ENCODE measurements at regions not wholly inside any gene's neighbourhood (a gene's known extent, or its start where the extent isn't known, plus 50 kb on each side); places are given as distances from the start of the nearest gene placed in this dataset.

DNA sequence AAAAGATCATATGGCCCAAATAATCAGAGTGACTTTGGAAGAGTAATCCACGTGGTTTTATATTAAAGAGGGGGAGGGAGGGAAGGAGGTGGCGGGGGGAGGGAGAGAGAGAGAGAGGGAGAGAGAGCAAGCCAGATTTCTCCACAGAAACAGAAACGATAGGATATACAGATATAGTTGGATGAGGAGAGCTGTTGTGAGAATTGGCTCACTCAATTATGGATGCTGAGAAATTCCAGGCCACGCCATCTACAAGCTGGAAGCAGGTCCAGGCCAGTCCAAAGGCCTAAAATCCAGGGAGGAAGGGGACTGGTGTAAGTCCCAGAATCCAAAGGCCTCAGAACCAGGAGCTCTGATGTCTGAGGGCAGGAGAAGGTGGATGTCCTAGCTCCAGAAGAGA lies 75.5 kb downstream of the CXCL12 start:
- no peak overlapping the region for H3K4me2 ChIP-seq
- no peaks in the 10 kb centered on the region for H4K20me1 ChIP-seq (ENCODE audit: insufficient read depth)
- TF ChIP-seq CTCF (conservative IDR thresholded peaks at IDR 0.05) (no peak), EZH2 (IDR thresholded peaks at IDR 0.05; ENCODE audit: low read depth) (no peak)
- no TSS peak for BruUV-seq (replicated peaks)
- H3K9me2 ChIP-seq (ENCODE audit: insufficient read depth): no peaks in the 10 kb centered on the region; the same call in 1 of the 2 replicates
- no peaks in the 10 kb centered on the region for H3K79me2 ChIP-seq (ENCODE audit: low read depth)
- no peak overlapping the region for H3K4me3 ChIP-seq
- no peaks in the 10 kb centered on the region for H3K27me3 ChIP-seq (ENCODE audit: insufficient read depth, low read depth)
- ChIA-PET POLR2A (ENCODE audit: unreplicated experiment) (no interaction called here), CTCF (no interaction called here)
- H3K27ac ChIP-seq: no peak overlapping the region
- DNase-seq: no peak
- H2AFZ ChIP-seq: no peak overlapping the region
- H3K4me1 ChIP-seq (replicated peaks; ENCODE audit: insufficient read depth): no peaks in the 10 kb centered on the region
- no peaks in the 10 kb centered on the region for H3K9me3 ChIP-seq (ENCODE audit: insufficient read depth, low read depth)
- intact Hi-C loops (cut with micrococcal nuclease; ENCODE audit: unreplicated experiment): no loop called here
- no peaks in the 10 kb centered on the region for H3F3A ChIP-seq (ENCODE audit: insufficient read depth, low read depth)
- H3K36me3 ChIP-seq (ENCODE audit: low read depth): no peaks in the 10 kb centered on the region

- Histone ChIP-seq H4K20me1 (ENCODE audit: insufficient read depth) (no peaks in the 10 kb centered on the region), H3K36me3 (ENCODE audit: low read depth) (no peaks in the 10 kb centered on the region), H3K79me2 (ENCODE audit: low read depth) (no peaks in the 10 kb centered on the region), H3K4me2 (no peak overlapping the region), H3K9me3 (ENCODE audit: insufficient read depth, low read depth) (no peaks in the 10 kb centered on the region), H3K4me1 (replicated peaks; ENCODE audit: insufficient read depth) (no peaks in the 10 kb centered on the region), H3F3A (ENCODE audit: insufficient read depth, low read depth) (no peaks in the 10 kb centered on the region), H3K27me3 (ENCODE audit: insufficient read depth, low read depth) (no peaks in the 10 kb centered on the region), H2AFZ (no peak overlapping the region), H3K27ac (no peak overlapping the region), H3K4me3 (no peak overlapping the region), H3K9me2 (ENCODE audit: insufficient read depth) (no peaks in the 10 kb centered on the region; the same call in 1 of the 2 replicates)
- POLR2A ChIA-PET (ENCODE audit: unreplicated experiment): no interaction called here
- no TSS peak for BruUV-seq (replicated peaks)
- TF ChIP-seq EZH2 (IDR thresholded peaks at IDR 0.05; ENCODE audit: low read depth) (no peak), CTCF (conservative IDR thresholded peaks at IDR 0.05) (no peak)
- CTCF ChIA-PET: no interaction called here
- intact Hi-C loops (cut with micrococcal nuclease; ENCODE audit: unreplicated experiment): no loop called here
- DNase-seq: no peak
These were observed 76.0 kb downstream of the CXCL12 start for GRCh38 chr10:44308935-44309334.

GRCh38 chr10:44307691-44308090 lies 77.2 kb downstream of the CXCL12 start:
- Histone ChIP-seq H3K4me3 (no peak overlapping the region), H3K4me1 (replicated peaks; ENCODE audit: insufficient read depth) (no peaks in the 10 kb centered on the region), H3K27me3 (ENCODE audit: insufficient read depth, low read depth) (no peaks in the 10 kb centered on the region), H2AFZ (no peak overlapping the region), H3K4me2 (no peak overlapping the region), H3K27ac (no peak overlapping the region), H3K9me2 (ENCODE audit: insufficient read depth) (no peaks in the 10 kb centered on the region; the same call in 1 of the 2 replicates), H4K20me1 (ENCODE audit: insufficient read depth) (no peaks in the 10 kb centered on the region), H3K9me3 (ENCODE audit: insufficient read depth, low read depth) (no peaks in the 10 kb centered on the region), H3K79me2 (ENCODE audit: low read depth) (no peaks in the 10 kb centered on the region), H3F3A (ENCODE audit: insufficient read depth, low read depth) (no peaks in the 10 kb centered on the region; the same call in 1 of the 2 replicates), H3K36me3 (ENCODE audit: low read depth) (no peaks in the 10 kb centered on the region)
- TF ChIP-seq EZH2 (IDR thresholded peaks at IDR 0.05; ENCODE audit: low read depth) (no peak), CTCF (conservative IDR thresholded peaks at IDR 0.05) (no peak)
- intact Hi-C loops (cut with micrococcal nuclease; ENCODE audit: unreplicated experiment): no loop called here
- POLR2A ChIA-PET (ENCODE audit: unreplicated experiment): no interaction called here
- DNase-seq: no peak
- CTCF ChIA-PET: no interaction called here
- BruUV-seq (replicated peaks): no TSS peak

All from PC-9 (cell line).